NCI-H82 (cell line): ENCODE measurements at regions not wholly inside any gene's neighbourhood (a gene's known extent, or its start where the extent isn't known, plus 50 kb on each side); places are given as distances from the start of the nearest gene placed in this dataset.

ENCODE experiments used
- DNase-seq: peaks from one replicate; lab custom pipeline; 2025; lab: John Stamatoyannopoulos, UW

DNA sequence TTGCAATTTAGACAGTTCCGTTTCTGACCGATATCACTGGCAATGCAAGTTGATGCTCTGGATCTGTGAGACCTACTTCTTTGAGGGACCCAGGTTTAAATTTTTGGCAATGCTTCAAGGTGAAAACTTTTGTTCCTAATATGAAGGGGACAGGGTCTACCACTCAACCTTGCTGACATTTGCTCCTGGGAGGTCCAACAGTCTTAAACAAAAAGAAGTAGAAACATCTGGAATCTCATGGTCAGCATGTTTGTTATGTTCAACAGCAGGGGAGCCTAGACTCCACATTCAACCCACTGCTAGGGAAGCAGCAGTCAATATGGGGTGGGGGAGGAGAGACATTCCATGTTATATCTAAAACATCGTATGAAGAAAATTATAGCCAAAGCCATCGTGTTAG, 196.4 kb downstream of the SIM1 start:
- no peak for DNase-seq

DNA sequence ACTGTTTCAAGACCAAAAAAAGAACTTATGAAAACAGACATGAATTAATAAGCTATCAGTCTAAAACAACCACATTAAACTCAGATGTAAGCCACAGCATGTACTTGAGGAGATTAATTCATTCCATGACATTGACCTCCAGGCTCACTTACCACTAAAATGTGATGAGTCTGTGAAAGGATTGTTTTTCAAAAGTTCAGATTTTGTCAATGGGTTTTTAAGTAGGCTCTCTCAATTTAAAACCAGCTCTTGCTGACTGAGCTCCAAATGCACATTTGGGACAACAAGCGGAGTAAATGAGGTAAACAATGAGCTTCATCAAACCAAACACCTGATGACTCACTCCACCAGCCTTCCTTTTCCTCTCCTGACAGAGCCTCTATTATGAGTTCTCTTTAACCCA, 197.0 kb downstream of the SIM1 start:
- no peak for DNase-seq

DNA sequence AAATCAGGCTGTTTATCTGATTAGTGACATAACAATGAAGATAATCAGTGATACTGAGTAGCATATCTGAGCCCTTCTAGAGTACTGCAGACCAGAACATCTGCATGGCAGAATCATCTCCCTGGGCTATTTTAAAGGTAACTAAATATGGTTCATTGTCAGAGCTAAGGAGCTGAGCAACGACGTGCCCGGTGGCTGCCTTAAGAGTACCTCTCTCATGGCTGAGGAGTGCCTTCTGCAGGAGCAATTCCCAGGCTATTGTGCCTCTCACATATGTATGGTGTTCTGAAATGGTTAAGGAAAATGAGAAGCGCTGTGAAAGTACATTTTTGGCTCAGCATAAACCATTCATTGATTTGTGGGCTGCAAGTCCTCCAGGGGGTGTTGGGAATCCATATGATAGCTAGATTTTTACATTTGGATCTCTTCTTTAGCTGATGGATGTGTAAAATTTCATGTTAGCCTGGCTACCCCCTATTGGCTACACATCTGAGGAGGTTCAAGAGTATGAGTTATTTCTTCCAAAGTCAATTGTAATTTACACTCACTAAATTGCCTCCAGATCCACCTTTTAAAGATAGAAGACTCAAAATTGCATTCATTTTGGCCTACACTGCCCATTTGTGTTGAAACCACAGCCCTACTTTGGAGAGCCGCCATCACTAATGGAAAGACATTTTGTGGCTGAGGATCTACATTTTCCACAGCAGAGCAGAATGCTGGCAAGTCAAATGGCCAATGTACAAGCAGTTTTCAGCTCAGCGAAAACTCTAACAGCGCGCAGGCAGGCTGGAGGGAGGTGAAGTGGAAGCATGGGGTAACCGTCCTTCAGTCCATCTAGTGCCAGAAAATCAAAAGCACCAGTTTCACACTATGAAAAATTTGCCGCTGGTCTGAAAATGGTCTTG, 198.0 kb downstream of the SIM1 start:
- DNase-seq = peak; percentile 20

DNA sequence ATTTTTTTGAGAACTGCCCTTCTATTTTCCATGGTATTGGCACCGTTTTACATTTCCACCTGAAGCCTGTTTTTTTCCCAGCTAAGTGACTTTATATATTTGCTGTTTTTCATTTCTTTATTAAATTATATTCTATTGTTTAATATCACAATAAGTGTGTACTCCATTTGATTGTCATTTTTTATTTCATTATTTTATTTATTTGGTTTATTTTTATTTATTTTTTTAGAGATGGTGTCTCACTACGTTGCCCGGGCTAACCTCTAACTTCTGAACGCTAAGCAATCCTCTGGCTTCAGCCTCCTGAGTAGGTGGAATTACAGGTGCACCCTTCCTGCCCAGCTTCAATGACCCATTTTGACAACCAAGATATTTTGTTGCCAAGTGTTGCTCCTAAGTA, 202.6 kb downstream of the SIM1 start:
- DNase-seq = no peak

DNA sequence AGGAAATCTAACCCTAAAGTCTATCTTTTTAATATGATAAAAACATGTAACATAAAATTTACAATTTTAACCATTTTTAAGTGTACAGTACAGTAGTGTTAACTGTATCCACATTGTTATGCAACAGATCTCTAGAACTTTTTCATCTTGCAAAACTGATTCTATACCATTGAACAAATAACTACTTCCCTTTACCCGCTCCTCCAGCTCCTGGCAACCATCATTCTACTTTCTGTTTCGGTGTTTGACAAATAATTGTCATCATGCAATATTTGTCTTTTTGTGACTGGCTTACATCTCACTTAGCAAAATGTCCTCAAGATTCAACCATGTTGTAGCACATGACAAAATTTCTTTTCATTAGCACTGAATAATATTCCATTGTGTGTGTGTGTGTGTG, 203.2 kb downstream of the SIM1 start:
- DNase-seq = no peak

DNA sequence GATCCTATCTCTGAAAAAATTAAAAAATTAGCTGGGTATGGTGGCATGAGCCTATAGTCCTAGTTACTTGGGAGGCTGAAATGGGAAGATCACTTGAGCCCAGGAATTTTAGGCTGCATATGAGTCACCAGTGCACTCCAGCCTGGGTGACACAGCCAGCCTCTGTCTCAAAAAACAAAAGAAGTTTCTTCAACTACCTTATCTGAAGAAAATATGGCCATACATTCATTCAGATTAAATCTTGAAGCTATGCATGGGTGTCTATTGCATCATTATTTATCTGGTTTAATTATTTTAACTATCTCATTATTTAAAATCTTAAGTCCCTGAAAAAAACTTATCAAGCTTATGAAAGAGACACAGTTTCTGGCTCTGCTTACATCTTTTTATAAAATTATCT, 204.1 kb downstream of the SIM1 start:
- no peak for DNase-seq

DNA sequence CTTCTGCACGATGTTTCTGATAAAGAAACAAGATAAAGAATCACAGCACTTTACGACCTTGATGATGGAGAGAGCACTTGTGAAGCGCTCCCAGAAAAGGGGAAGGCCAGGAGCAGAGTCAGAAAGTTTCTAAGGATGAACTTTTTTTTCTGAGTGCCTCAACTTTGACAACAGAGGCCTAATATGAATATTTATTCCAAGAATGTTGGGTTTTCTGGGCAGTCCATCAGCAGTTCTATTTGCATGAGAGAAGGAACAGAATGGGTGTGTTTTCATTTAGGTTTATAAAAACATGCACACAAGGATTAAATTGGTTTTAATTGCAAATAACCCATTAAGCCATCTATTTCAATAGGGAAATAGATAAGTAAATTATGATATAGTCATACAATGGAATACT, 204.9 kb downstream of the SIM1 start:
- DNase-seq = no peak

DNA sequence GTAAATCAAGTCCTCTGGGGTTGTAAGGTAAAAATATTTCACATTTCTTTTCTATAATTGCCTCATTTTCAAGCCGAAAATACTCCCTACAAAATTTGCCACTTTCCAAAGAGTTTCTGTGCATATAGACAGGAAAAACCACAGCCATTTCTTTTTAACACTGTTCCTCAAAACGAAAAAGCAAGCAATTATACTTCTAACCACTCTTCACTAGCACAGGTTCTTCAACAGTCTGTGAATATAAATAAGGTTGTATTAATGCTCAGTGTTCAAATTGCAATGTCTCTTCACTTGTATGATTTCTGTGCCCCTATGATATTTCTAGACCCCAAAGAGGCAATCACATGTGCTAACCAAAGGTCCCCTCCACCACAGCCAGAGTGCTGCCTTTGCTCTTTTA, 206.0 kb downstream of the SIM1 start:
- no peak for DNase-seq

DNA sequence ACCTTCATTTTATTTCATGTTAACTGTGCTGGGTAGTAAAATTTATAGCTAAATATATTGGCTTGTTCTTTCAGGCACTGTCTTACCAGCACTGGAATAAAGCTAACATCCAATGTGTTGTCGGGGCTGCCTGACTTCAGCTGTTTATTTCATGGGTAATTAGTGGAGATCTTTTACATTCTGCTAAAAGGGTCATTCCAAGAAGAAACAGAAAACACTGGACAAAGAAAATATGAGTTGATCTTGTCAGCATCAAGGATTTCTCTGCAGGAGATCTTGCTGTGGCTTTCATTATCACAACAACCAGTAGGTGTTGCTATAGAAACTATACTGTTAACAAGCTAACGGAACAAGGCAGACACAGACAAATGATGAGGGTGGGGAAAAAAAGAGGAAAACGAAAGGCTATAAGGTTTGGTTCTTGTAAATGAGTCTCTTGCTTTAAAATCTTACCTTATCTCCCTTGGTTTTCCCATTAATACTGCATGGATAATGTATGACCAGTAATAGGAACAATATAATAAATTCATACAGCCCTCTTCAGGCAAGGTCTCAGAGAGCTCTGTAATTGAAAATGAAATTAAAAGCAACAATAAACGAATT, 206.8 kb downstream of the SIM1 start:
- DNase-seq = peak; percentile 52

DNA sequence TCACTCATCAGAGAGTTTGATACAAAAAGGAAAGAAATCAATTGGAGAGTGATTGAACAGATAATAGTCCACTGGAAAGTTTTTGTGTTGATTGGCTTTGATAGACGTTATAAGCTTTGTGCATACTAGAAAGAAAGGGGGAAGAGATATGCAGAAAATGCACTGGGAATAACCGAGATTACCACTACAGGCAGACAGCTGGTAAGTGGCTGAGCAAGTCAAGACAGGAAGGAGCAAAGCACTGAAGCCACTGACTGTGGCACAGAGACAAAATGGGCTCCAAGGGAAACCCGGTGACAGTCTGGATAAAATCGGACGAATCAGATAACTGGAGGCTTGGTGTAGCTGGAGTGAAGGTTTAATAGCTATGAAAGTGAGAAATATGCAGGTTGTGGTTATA, 209.0 kb downstream of the SIM1 start:
- DNase-seq = no peak

DNA sequence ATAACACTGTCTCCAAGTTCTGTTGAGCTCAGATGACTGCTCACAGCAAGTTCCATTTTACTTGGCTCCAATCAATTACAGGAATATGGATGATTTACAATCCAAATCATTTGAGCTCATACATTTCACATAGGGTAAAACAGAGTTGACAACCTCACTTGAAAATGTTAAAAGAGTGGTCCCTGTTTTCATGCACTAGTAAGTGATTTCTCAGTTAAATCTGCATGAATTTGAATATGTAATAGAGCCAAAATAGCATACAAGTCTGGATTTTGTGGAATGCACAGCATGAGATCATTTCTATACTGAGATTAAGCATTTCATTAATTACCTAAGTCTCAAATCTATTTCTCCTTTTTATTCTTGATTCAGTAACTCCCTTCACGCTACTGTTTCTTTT, 217.6 kb downstream of the SIM1 start:
- DNase-seq = no peak

DNA sequence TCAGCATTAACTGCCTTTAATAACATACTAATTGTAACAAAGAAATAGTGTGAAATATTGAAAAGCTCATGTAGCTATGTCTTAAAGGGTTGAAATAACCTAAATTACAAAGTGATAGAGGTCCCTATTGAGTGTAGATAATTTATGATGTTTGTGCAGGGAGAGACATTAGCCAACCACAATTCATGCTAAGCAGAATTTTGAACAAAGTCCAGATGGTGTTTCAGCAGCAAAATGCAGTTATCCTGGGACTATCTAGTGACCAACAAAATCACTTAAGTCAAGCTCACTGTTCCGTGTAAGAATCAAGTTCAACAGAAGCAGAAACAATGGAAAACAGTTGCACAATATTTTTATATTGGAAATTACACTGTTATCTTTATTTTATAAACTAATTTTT, 218.5 kb downstream of the SIM1 start:
- no peak for DNase-seq

DNA sequence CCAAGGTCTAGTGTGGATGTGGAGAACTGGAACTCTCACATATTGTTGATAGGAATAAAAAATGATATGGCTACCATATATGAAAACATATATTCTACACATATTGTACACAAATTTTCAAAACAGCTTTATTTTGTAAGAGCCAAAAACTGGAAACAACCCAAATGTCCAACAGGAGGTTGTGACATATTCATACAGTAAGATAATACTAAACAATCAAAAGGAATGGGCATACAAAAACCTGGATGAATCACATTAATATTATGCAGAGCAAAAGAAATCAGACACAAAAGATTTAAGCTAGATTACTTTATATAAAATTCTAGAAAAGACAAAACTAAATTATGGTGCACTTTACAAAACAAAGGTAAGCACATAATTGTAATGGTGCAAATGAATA, 223.9 kb downstream of the SIM1 start:
- no peak for DNase-seq

DNA sequence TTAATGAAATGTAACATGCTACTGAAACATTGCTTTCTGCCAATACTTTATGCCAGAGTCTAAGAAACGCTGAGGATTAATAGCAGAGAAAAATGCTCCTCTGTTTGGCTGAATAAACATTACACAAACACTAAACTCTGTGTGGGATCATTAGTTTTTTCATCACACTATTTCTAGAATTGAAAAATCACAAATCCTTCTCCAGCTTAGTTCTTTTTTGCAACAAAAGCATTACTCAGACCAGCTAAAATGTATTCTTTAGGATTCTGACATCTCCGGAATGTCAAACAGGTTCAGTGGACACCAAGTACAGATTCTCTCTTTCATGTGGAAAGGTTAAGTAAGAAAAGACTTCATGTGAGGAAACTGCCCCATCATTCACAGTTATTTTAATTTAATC, 226.9 kb downstream of the SIM1 start:
- DNase-seq = no peak

DNA sequence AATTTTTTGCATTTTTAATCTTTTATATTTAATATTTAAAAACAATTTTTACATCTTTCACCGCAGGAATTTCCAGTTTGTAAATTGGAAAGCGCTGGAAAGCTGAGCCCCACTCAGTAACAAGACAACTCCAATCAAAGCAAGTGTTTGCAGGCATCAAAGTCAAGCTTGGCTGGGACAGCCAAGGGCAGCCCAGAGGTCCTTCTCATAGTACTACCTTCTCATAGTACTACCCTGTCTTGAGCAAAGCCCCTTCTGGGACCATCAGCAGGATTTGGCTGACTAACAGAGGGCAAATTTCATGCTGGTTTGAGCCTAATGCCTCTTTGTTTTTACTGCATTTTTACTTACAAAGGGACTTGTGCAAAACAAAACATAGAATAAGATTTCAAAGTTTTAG, 228.3 kb downstream of the SIM1 start:
- DNase-seq = no peak

DNA sequence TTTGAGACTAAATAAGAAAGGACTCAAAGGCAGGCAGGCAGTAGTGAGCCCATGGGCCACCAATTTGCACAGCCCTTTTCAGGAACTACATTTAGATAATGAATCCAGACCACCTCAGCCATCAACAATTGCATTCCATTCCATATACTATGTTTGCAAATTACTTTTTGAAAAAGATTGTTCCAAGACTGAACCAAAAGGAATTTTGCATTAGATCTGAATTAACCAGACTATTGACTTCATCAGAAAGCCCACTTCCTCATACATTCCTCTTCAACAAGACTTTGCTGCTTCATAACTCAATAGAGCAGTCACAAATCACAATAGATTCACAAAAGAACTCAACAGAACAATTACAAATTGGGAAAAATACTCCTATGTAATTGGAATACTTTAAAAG, 229.1 kb downstream of the SIM1 start:
- no peak for DNase-seq

DNA sequence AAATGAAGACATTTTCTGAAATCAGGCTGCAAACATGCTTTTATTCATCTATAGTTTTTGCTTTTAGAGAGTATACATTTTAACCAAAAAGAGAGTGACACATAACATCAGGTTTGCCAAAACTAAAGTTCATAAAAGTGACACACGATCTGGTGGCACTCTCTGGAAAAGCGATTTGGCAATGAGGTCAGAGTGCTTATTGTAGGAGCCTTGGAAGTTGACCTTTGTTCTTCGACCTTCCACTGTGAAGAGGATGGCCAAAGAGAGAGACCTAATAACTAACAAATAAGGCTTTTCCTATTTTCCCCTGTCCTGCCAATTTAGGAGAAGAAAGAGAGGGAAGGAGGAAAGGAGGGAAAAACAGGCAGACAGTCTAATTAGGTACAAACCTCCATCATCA, 230.1 kb downstream of the SIM1 start:
- no peak for DNase-seq

DNA sequence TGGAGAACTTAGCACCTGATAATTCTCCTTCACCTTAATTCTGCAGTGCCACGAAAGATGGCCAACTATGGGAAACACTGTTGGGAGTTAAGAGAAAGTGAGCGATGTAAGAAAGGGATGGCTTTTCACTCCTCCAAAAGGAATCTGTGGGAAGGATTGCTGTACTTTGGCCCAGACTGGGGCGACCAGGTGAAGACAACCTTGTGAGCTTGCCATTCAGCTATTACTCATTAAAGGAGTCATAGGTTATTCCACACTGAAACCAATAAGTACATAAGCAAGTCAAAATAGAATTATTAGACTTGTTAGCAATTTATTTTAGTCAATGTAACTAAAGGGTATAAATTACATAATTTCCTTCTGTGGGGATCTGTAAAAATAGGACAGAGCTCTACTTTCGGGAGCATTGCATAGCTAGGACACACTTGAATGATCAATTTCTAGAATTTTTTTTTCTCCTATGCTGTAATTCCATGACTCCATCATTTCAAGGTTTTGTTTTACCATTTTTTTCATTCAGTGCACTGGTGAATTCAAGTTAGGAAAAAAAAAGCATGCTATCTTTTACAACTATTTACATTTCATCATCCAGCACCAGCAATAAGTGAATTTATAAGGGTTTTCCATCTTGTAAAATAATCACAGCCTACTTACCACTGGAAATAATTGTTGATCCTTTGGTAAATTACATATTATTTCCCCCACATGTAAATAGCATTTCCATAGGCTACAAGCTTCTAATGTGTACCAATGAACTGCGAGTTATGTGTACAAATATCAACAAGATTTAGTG, 231.7 kb downstream of the SIM1 start:
- no peak for DNase-seq

DNA sequence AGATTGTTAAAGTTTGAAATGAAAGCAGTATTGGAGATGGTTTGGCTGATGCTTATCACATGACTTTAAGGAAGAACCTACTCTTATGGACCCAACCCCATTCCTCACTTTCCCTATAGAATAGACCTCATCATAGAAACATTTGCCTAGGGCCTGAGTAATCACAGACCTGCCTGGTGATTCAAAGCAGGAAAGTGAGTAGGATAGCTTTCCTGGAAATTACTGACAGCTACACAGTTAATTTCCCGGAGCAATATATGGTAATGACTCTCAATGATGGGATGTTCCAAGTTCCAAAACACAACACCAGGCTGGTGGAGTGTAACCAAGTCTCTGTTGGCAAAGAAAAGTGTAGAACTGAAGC, 233.8 kb downstream of the SIM1 start:
- DNase-seq = no peak

DNA sequence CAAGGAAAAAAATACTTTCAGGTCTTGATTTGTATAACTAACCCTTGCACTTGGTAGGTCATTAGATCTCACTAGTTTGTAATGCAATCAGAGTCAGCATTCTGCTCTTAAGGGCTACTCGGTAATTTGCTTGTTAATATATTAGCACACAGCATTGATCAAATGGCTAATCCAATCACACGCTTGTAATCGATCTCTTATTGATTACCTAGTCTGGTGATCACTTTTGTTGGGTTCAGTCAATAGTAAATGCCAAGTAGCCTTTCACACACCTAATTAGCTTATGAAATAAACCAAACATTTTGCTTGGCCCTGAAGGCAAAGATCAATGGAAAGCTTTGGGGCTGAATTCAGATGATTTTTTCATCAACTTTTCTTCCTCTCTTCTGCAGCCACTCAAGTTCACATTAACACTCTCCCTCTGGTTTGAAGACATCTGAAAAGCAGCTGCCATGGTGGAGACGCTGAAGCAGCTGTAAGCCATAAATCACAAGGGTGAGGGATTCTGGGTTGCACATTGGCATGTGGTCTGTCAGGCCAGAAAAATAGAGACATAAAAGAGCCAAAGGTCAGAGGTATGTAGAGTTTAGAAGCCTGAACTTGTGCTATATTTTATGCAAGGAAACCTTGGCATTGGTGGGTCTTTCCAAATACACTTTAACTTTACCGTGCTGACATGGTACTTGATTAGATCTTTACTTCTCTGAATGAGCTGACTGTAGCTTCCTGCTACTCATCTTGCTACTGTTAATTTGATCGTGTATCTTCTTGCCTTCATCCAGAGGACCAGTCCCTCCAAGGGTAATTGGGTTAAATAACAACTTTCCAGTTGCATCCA, 234.4 kb downstream of the SIM1 start:
- DNase-seq = no peak

DNA sequence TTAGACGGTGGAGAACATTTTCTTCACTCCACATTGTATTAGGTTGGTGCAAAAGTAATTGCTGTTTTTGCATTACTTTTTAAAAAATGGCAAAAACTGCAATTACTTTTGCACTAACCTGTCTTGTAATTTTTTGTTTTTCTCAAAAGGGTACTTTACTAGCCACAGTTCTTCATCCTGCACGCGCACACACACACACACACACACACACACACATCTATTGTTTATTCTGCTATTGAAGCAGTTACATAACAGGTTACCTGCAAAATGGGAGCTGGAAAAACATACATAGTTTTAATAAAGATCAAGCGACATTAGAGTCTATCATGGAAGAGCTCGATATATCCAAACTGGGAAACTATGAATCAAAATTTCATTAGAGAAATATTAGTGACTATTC, 235.2 kb downstream of the SIM1 start:
- peak; percentile 24 for DNase-seq

DNA sequence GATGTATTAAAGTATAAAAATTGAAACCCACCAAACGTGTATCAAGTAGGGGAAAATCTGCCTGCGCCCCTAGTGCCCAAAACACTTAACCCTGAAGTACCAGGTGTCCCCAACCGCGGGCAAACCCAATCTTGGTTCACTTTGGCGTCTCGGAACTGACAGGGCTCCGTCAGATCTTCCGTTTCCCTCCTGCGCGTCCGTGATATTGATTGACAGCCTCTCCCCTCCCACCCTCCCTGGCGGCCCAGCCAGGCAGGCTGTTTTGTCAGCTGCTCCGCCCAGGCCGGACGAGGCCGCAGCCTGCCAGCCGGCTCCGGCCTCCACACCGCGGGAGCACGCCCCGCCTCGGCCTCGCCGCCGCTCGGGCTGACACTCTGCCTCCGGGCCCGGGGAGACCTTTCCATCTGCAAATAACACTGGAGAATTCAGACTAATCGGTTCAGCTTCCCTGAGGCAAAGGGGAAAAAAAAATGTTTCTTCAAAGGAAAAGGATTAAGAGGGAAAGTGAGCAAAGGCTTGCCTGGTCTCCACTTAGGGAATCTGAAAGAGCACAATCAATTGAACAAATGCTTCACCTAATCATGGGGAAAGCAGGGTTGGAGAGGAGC, 234.9 kb upstream of the MCHR2 start:
- peak; percentile 87 for DNase-seq
